GM23338 (cell line): ENCODE measurements at regions not wholly inside any gene's neighbourhood (a gene's known extent, or its start where the extent isn't known, plus 50 kb on each side); places are given as distances from the start of the nearest gene placed in this dataset.

Experiments used
- CTCF ChIP-seq, 2 experiments: fragments of 200-600 bp in 1 of 2; sonication (generic) in 1 of 2; conservative IDR thresholded peaks; 2 replicates each; pipeline versions ENCODE4 v1.5.1 to v1.6.1; 2016 to 2017; ENCODE audit warnings: antibody characterized with exemption in 2 of 2, low read depth in 2 of 2, mild to moderate bottlenecking in 2 of 2, moderate library complexity in 1 of 2
- EZH2 ChIP-seq: fragments of 200-600 bp; sonication (generic); IDR thresholded peaks from one replicate; pipeline ENCODE4 v1.8.0; 2017; ENCODE audit warnings: antibody characterized with exemption, mild to moderate bottlenecking, low read depth; ENCODE audit not compliant: unreplicated experiment
- EZH2phosphoT487 ChIP-seq: fragments of 200-600 bp; sonication (generic); IDR thresholded peaks from one replicate; pipeline ENCODE4 v1.8.1; 2018; ENCODE audit warnings: antibody characterized with exemption; ENCODE audit not compliant: unreplicated experiment
- NANOG ChIP-seq: IDR thresholded peaks from 2 replicates; pipeline ENCODE4 v1.6.1; 2016; ENCODE audit warnings: antibody characterized with exemption, borderline replicate concordance
- POLR2AphosphoS5 ChIP-seq: IDR thresholded peaks from 2 replicates; pipeline ENCODE4 v1.6.1; 2016; ENCODE audit warnings: antibody characterized with exemption, low read depth
- REST ChIP-seq: IDR thresholded peaks from one replicate; pipeline ENCODE4 v1.6.1; 2018; ENCODE audit warnings: antibody characterized with exemption; ENCODE audit not compliant: unreplicated experiment
- STAT1 ChIP-seq: IDR thresholded peaks from one replicate; pipeline ENCODE4 v1.6.1; 2016; ENCODE audit warnings: antibody characterized with exemption; ENCODE audit not compliant: unreplicated experiment

- TF ChIP-seq CTCF (conservative IDR thresholded peaks at IDR 0.05; ENCODE audit: low read depth in 2 of 2) (no peak), EZH2 (no peak), POLR2AphosphoS5 (no peak), EZH2phosphoT487 (no peak), STAT1 (no peak), NANOG (no peak), REST (no peak)
Measured at GRCh38 chr1:68359045-68359444, 90.7 kb downstream of the RPE65 start.
